NK-92 treated with Interleukin-12 subunit alpha and Interleukin-12 subunit beta, amount 100 ng/mL, for 24 hours (cell line): ENCODE measurements at regions not wholly inside any gene's neighbourhood (a gene's known extent, or its start where the extent isn't known, plus 50 kb on each side); places are given as distances from the start of the nearest gene placed in this dataset.

Experiments
- DNase-seq: peaks from one replicate; lab custom pipeline; 2025; lab: John Stamatoyannopoulos, UW

GRCh38 chr2:230642966-230643365 is 69.7 kb upstream of the CAB39 start:
- no peak for DNase-seq

GRCh38 chr2:230643576-230644291 is 68.9 kb upstream of the CAB39 start:
- DNase-seq = no peak

- no peak for DNase-seq
Observed at GRCh38 chr2:230644356-230644935, 68.2 kb upstream of the CAB39 start.

- DNase-seq = no peak
Observed at GRCh38 chr2:230648356-230648755, 64.3 kb upstream of the CAB39 start.

DNA sequence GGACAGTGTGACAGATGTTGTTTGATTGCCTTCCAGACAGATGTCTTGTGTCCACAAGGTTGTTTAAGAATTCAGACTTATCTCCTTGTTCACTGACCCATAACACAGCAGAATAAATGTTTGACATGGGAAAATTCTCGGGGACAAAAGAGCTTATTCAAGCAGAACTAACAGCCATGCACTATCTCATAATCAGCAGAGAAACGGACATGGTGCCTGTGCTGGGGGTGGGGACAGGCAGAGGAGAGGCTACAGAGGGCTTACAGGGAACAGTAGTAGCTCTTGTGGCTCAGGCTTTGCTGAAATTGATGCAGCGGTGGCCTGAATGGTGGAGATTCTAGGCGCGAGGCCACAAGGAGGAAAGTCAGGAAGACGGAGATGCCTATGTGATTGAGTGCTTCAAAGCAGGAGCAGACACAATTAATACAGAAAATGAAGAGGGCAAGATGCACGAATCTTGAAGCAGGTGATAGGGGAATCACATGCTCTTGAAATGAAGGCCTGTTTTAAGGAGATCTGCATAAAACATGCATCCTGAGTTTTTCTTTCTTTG is 62.0 kb upstream of the CAB39 start:
- DNase-seq = no peak

GRCh38 chr2:230654057-230654456 is 58.6 kb upstream of the CAB39 start:
- DNase-seq = no peak

DNA sequence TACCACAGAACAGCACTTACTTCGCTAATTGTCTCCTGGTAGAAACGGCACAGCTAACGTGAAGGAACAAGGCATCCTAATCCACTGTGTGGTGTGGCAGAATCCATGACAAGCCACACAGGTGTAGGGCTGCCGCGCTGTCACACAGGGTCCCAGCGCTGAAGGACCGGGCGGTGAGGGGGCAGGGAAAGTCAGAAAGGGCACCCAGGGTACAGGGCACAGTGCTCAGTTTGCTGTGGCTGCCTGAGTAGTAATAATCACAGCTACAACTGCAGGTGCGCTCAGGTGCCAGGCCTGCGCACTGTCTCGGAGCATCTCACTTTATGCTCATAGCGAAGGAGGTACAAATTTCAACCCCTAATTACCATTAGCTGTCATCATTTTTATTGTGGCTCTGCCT is 55.2 kb upstream of the CAB39 start:
- no peak for DNase-seq

DNA sequence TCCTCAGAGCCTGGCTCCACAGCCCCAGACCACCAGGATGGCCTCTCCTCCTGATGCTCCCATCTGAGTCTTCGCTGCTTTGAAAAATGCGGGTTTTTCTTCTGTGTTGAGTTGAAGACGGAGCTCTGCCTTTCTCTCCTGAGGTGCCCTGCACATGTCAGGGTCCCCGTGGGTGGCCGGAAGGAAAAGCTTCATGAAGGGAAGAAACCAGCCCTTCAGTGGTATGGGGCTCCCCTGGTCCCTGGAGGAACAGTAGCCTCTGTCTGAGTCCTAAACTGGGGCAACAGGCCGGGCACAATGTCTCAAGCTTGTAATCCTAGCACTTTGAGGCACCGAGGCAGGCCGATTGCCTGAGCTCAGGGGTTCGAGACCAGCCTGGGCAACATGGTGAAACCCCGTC is 54.7 kb upstream of the CAB39 start:
- DNase-seq = no peak

DNA sequence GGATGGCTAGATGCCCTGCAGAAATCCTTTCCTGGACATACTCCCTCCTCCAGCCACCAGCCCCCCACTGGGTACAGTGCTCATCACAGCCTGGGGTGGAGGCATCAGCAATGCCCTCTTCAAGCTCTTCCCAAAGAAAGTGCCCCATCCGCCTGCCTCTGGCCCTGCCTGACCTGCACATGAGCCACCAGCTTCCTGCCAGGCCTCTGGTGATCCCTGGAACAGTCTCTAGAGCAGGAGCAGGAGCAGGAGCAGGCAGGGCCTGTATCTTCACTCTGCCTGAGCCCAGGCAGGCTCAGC is 54.1 kb upstream of the CAB39 start:
- DNase-seq = no peak

DNA sequence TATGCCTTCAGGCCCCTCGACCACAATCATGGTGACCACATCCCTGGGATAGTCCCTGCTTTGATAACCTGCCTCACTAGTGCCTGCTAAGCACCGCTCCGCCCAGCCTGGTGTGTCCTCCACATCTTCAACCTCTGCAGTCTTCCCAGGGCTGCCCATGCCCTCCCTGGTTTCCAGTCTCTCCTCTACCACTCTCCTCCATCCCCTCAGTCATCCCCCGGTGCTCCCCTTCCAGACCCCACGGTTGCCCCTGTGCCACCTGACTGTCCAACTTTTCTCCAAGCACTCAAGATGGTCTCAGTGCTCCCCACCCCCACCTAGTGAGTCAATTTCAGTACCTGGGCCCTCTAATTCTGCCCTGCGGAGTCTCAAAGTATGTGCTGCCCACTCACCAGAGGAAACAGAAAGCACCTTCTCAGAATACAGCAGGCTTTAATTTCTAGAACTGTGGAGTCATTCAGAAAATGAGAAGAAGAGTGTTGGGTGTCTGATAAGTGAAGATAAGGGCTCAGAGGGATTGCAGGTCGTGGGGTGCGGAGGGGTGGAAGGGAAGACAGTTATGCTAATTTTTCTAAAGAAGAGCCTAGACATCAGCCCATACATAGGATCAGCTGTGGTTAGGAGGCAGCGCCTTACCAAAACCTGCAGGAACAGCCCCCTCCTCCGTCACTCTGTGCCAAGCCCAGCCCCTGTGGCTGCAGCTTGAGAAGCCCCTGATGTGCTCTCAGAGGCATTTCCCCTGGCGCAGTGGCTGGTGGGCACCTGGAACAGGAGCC is 53.6 kb upstream of the CAB39 start:
- no peak for DNase-seq

DNA sequence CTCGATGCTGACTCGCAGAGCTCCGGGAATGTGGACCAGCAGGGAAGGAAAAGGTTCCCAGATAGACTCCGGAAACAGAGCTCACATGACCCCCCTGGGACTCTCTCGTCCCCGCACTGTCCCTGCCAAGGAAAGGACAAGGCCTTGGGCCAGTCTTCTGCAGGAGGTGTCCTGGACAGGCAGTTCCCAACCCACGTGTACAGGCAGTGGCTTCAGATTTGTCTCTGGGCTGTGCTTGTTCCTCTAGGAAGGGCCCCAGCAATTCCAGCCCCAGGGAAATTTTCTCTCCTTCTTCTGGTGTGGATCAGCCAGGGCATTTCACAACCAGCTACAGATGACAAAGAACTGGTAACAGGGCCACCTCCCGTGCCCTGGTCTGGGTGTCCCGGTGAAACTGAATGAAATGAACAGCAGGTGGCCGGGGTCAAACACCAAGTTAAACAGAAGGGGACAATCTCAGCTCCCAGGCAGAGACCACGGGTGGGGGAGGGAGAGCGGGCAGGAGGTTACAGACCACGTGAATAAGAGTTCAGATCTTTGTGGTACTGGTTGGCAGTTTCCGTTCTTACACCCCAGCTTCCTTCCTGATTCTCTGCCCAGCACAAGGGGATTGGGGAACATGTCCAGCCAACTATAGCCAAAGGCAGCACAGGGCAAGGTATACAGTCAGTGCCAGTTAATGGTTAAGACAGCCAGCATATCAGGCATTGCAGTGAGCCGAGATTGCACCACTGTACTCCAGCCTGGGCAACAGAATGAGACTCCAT is 52.2 kb upstream of the CAB39 start:
- peak; percentile 62 for DNase-seq

DNA sequence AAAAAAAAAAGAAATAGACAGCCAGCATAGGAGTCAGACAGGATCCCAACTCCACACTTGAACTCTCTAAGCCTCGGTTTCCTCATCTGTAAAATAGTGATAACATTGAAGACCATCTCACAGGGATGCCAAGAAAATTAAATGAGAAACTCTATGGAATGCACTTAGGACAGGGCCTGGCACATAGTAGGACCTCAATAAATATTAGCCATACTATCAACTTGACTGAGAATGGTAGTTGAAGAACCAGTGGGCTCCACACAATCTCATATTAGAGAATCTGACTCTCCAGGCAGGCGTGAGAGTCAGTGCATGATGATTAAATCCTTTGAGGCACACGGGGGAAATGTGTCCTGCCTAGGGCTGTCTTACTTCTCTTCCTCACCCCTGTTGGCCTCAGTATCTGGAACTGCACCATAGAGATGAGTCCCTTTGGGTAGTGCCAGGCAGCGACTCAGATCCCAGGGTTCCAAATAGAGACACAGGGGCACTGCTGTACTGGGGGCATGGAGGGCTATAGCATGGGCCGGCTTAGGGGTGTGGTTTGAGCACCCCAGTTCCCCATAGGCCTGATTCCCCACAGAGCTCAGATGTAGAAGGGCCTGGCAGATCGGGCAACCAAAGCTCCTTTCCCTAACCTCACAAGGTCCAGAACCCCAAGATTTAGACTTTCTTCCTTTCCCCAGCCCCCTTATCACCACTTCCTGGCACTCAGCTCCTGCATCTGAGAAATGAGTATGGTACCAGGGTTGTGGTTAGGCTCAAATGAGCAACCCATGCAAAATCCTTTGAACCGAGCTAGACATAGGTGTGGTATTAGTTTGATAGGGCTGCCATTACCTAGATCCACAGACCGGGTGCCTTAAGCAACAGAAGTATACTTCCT is 51.3 kb upstream of the CAB39 start:
- DNase-seq = no peak
